Ishikawa (cell line): ENCODE measurements at regions not wholly inside any gene's neighbourhood (a gene's known extent, or its start where the extent isn't known, plus 50 kb on each side); places are given as distances from the start of the nearest gene placed in this dataset.

Source experiments
- CEBPB ChIP-seq: IDR thresholded peaks from 2 replicates; pipeline ENCODE4 v1.6.1; 2012
- CREB1 ChIP-seq: IDR thresholded peaks from 2 replicates; pipeline ENCODE4 v1.6.1; 2012; ENCODE audit warnings: low read depth
- EGR1 ChIP-seq: IDR thresholded peaks from 2 replicates; pipeline ENCODE4 v1.6.1; 2012
- EP300 ChIP-seq: IDR thresholded peaks from 2 replicates; pipeline ENCODE4 v1.6.1; 2012; ENCODE audit warnings: borderline replicate concordance
- FOXM1 ChIP-seq: IDR thresholded peaks from 2 replicates; pipeline ENCODE4 v1.6.1; 2012; ENCODE audit warnings: low read depth, borderline replicate concordance
- MAX ChIP-seq: IDR thresholded peaks from 2 replicates; pipeline ENCODE4 v1.6.1; 2012
- NFIC ChIP-seq: IDR thresholded peaks from 2 replicates; pipeline ENCODE4 v1.6.1; 2012
- RAD21 ChIP-seq: IDR thresholded peaks from 2 replicates; pipeline ENCODE4 v1.6.1; 2012; ENCODE audit warnings: low read depth
- REST ChIP-seq: IDR thresholded peaks from 2 replicates; pipeline ENCODE4 v1.6.1; 2012; ENCODE audit warnings: low read depth, mild to moderate bottlenecking
- TAF1 ChIP-seq: IDR thresholded peaks from 2 replicates; pipeline ENCODE4 v1.6.1; 2012; ENCODE audit warnings: low read depth, mild to moderate bottlenecking
- TCF12 ChIP-seq: IDR thresholded peaks from 2 replicates; pipeline ENCODE4 v1.6.1; 2012; ENCODE audit warnings: low read depth
- TEAD4 ChIP-seq: IDR thresholded peaks from 2 replicates; pipeline ENCODE4 v1.6.1; 2012
- USF1 ChIP-seq: IDR thresholded peaks from 2 replicates; pipeline ENCODE4 v1.6.1; 2012
- YY1 ChIP-seq: IDR thresholded peaks from 2 replicates; pipeline ENCODE4 v1.6.1; 2012; ENCODE audit warnings: low read depth
- ZBTB7A ChIP-seq: IDR thresholded peaks from 2 replicates; pipeline ENCODE4 v1.6.1; 2012; ENCODE audit warnings: low read depth

- no peak for TF ChIP-seq REST
- TF ChIP-seq CEBPB: no peak
- TF ChIP-seq TAF1: no peak
- no peak for TF ChIP-seq TEAD4
- TF ChIP-seq NFIC: no peak
- no peak for TF ChIP-seq EP300
- no peak for TF ChIP-seq TCF12
- TF ChIP-seq EGR1: no peak
- TF ChIP-seq RAD21: no peak
- no peak for TF ChIP-seq MAX
- TF ChIP-seq FOXM1: no peak
These were observed 253.1 kb upstream of the MTPN start for GRCh38 chr7:136230210-136230609.

- no peak for TF ChIP-seq REST
- TF ChIP-seq TCF12: no peak
- TF ChIP-seq NFIC: no peak
- no peak for TF ChIP-seq MAX
These were observed 252.6 kb upstream of the MTPN start for GRCh38 chr7:136229790-136230189.

- no peak for TF ChIP-seq ZBTB7A
- TF ChIP-seq TCF12: no peak
- no peak for TF ChIP-seq EGR1
- TF ChIP-seq EP300: no peak
These were observed 251.0 kb upstream of the MTPN start for GRCh38 chr7:136228171-136228570.

- TF ChIP-seq USF1 (no peak), NFIC (no peak), TEAD4 (no peak), ZBTB7A (no peak), YY1 (no peak), REST (no peak), TAF1 (no peak), FOXM1 (no peak)
These were observed 237.2 kb upstream of the MTPN start for GRCh38 chr7:136214356-136214755.

GRCh38 chr7:136213012-136213411, 235.9 kb upstream of the MTPN start:
- no peak for TF ChIP-seq EP300
- TF ChIP-seq FOXM1: no peak
- no peak for TF ChIP-seq RAD21
- no peak for TF ChIP-seq TEAD4
- TF ChIP-seq YY1: no peak
- TF ChIP-seq MAX: no peak
- TF ChIP-seq REST: no peak
- TF ChIP-seq CREB1: no peak
- TF ChIP-seq TAF1: no peak
- no peak for TF ChIP-seq NFIC
